WI38 (cell line): ENCODE measurements at regions not wholly inside any gene's neighbourhood (a gene's known extent, or its start where the extent isn't known, plus 50 kb on each side); places are given as distances from the start of the nearest gene placed in this dataset.

Source experiments
- H3K4me3 ChIP-seq: 2 replicates; pipeline ENCODE4 v1.5.1; 2011; ENCODE audit warnings: low read depth, mild to moderate bottlenecking, control low read depth, low read length
- TF ChIP-seq, protein P1 (sequence below): IDR thresholded peaks from 2 replicates; pipeline ENCODE4 v1.5.1; 2012; ENCODE audit warnings: low read depth, mild to moderate bottlenecking, control low read depth, low read length

DNA sequence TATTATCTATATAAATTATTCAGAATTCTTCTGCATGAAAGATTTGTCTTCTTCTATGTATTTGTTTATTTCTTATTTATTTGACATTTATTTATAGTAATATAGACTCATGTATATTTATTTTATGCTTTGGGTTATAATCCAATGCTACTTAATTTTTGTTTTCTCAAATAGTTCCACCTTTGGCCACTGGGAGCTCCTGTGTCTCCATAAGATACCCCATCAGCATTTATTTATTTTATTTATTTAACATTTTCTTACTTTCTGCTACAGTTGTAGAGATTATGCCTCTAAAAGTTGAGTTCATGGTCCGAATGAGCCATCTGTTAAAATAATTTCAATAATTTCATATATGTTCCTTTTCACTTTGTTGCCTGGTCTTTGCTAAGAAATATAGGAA is 289.4 kb downstream of the ADGRL2 start:
- TF ChIP-seq, protein P1, sequence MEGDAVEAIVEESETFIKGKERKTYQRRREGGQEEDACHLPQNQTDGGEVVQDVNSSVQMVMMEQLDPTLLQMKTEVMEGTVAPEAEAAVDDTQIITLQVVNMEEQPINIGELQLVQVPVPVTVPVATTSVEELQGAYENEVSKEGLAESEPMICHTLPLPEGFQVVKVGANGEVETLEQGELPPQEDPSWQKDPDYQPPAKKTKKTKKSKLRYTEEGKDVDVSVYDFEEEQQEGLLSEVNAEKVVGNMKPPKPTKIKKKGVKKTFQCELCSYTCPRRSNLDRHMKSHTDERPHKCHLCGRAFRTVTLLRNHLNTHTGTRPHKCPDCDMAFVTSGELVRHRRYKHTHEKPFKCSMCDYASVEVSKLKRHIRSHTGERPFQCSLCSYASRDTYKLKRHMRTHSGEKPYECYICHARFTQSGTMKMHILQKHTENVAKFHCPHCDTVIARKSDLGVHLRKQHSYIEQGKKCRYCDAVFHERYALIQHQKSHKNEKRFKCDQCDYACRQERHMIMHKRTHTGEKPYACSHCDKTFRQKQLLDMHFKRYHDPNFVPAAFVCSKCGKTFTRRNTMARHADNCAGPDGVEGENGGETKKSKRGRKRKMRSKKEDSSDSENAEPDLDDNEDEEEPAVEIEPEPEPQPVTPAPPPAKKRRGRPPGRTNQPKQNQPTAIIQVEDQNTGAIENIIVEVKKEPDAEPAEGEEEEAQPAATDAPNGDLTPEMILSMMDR = no peak
- no peak overlapping the region for H3K4me3 ChIP-seq

DNA sequence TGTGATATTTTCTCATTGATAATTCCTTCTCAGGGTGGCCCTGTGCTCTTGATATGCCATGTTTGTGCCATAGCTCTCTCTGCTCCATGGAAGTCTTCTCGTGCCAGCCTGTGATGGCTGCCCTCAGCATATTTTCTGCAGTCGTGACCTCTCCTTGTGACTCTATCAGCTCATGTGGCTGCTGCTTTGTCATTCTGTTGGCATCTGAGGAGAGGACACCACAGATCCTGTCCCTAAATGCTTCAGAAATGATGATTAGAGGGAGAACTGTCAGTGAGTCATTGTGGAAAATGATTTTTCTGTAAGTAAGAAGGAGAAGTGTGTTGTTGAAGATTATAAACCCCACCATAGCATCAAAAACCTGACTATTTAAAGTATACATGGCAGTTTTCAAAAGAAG is 286.0 kb downstream of the ADGRL2 start:
- TF ChIP-seq, protein P1 = no peak
- no peak overlapping the region for H3K4me3 ChIP-seq

DNA sequence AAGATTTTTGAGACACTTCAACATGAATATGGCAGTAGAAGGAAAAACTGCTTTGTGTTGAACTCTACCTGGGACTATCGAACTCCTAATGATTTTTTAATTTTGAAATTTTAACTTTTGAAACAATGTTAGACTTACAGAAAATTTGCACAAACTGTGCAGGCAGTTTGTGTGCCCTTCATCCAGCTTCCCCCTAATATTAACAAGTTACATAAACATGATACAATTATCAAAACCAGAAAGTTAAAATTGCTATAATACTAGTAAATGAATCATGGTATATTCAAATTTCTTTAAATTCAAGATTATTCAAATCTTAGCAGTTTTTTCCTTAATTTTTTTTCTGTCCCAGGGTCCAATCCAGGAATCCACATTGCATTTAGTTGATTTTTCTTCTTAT is 278.9 kb downstream of the ADGRL2 start:
- TF ChIP-seq, protein P1 = no peak
- H3K4me3 ChIP-seq = no peak overlapping the region

DNA sequence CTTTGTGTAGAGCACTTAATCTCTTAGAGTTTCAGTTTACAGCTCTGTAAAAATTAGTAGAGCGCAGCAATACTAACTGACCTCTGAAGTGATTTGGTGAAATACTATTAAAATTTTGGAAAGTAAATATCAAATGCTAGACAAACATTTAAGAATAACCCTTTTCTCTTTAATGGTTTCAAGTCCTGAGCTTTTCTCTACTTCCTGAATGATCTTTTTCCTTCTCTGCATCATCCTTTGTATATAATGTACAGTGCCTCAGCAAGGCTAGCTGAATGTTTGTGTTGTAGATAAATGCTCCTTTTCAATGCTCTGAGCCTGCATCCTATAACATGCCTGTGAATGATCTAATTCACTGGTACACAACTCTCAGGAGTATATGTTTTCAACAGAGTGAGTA is 272.9 kb downstream of the ADGRL2 start:
- H3K4me3 ChIP-seq = no peak overlapping the region
- TF ChIP-seq, protein P1 = no peak

DNA sequence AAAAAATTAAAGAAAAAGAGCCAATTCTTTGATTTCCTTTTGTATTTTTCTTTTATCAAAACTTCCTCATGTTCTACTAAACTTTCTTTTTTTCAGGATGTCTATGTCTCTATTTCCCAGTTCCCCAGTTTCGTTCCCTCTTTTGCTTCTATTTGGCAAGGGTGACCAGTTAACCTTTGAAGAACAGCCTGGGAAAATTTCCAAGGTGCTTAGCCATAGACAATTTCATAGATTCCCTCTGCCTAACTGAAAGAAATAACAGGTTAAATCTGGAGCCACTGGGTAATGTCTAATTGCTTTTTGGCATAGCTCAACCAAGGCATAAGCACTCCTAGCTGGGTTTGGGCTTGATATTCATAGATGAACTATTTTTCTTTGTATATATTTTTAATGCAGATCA is 272.3 kb downstream of the ADGRL2 start:
- H3K4me3 ChIP-seq = no peak overlapping the region
- TF ChIP-seq, protein P1 = no peak

DNA sequence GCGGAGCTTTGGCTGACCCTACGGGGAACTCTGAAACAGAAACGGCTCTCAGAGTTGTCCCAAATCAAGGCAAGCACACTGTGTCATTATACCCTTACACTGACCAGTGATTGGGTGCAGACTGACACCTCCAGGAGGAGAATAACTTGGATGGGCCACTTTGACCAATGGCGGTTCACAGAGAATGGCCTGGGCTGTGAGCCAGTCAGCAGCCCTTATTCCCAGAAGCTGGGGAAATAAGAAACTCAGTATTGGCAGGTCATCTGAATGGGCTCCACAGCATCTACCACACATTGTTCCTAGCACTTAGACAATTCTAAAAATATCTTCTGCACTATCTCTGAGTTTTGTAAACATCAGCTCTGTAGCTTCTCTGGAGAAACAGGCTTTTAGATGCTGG is 265.2 kb downstream of the ADGRL2 start:
- TF ChIP-seq, protein P1 = no peak
- H3K4me3 ChIP-seq = no peak overlapping the region

DNA sequence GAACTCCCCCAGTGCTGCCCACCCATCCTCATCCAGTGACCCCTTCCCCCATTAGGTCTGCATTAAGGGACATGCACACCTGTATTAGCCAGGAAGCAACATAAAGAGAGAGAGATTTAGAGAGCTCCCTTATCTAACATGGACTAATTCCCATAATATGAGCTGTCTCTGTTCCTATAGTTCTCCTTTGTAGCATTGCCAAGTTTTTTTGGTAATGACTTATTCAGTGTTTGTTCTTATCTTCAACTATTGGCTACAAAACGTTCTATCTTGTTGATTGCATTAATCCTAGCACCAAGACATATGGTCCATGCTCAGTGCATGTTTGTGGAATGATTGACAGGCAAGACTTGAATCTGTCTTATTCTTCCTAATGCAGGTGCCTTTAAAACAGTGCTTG is 264.0 kb downstream of the ADGRL2 start:
- no peak overlapping the region for H3K4me3 ChIP-seq
- TF ChIP-seq, protein P1 = no peak
